ENCODE measurements at regions not wholly inside any gene's neighbourhood (a gene's known extent, or its start where the extent isn't known, plus 50 kb on each side); places are given as distances from the start of the nearest gene placed in this dataset.

- H3K4me1 Mint-ChIP-seq (ENCODE audit: low read depth), result peaks cover 20% of the 10 kb centered on the region
- H3K36me3 Mint-ChIP-seq (ENCODE audit: low read depth), result no peaks in the 10 kb centered on the region
- no peak overlapping the region for H3K27ac Mint-ChIP-seq
- no peaks in the 10 kb centered on the region; the same call in 1 of the 2 replicates for H3K27me3 Mint-ChIP-seq (ENCODE audit: insufficient read depth)
- H3K4me3 Mint-ChIP-seq, result no peak overlapping the region
- no peak for TF ChIP-seq CTCF (IDR thresholded peaks at IDR 0.05)
- no peak for DNase-seq
- H3K9me3 Mint-ChIP-seq, result no peaks in the 10 kb centered on the region
Measured at GRCh38 chr2:19255481-19255880, 102.9 kb downstream of the OSR1 start.

GRCh38 chr2:19251554-19251953 is 106.9 kb downstream of the OSR1 start:
- no peak overlapping the region for H3K27ac Mint-ChIP-seq
- H3K4me1 Mint-ChIP-seq (ENCODE audit: low read depth), result peaks cover 14% of the 10 kb centered on the region
- no peak for DNase-seq
- H3K4me3 Mint-ChIP-seq, result no peak overlapping the region
- peaks cover 3% of the 10 kb centered on the region for H3K27me3 Mint-ChIP-seq (ENCODE audit: insufficient read depth)
- TF ChIP-seq CTCF (IDR thresholded peaks at IDR 0.05), result no peak
- no peaks in the 10 kb centered on the region for H3K36me3 Mint-ChIP-seq (ENCODE audit: low read depth)
- H3K9me3 Mint-ChIP-seq, result no peaks in the 10 kb centered on the region

- Mint-ChIP-seq H3K4me1 (ENCODE audit: low read depth) (peaks cover 7% of the 10 kb centered on the region), H3K4me3 (no peak overlapping the region), H3K36me3 (ENCODE audit: low read depth) (no peaks in the 10 kb centered on the region), H3K27ac (no peak overlapping the region), H3K27me3 (ENCODE audit: insufficient read depth) (peaks cover 6% of the 10 kb centered on the region), H3K9me3 (no peaks in the 10 kb centered on the region)
- TF ChIP-seq CTCF (IDR thresholded peaks at IDR 0.05), result no peak
- no peak for DNase-seq
Measured at GRCh38 chr2:19250906-19251305, 107.5 kb downstream of the OSR1 start.

GRCh38 chr2:19247186-19247585 is 111.2 kb downstream of the OSR1 start:
- Mint-ChIP-seq H3K4me3 (no peak overlapping the region), H3K9me3 (no peaks in the 10 kb centered on the region), H3K27me3 (ENCODE audit: insufficient read depth) (peaks cover 6% of the 10 kb centered on the region), H3K4me1 (ENCODE audit: low read depth) (peaks cover 8% of the 10 kb centered on the region), H3K27ac (no peak overlapping the region), H3K36me3 (ENCODE audit: low read depth) (no peaks in the 10 kb centered on the region)
- no peak for TF ChIP-seq CTCF (IDR thresholded peaks at IDR 0.05)
- no peak for DNase-seq

GRCh38 chr2:19246496-19246895 is 111.9 kb downstream of the OSR1 start:
- Mint-ChIP-seq H3K9me3 (no peaks in the 10 kb centered on the region), H3K27me3 (ENCODE audit: insufficient read depth) (peaks cover 6% of the 10 kb centered on the region), H3K4me3 (no peak overlapping the region), H3K27ac (no peak overlapping the region), H3K36me3 (ENCODE audit: low read depth) (no peaks in the 10 kb centered on the region), H3K4me1 (ENCODE audit: low read depth) (peaks cover 8% of the 10 kb centered on the region)
- no peak for DNase-seq
- no peak for TF ChIP-seq CTCF (IDR thresholded peaks at IDR 0.05)

Measured in HFFc6 (cell line).